ENCODE measurements at regions not wholly inside any gene's neighbourhood (a gene's known extent, or its start where the extent isn't known, plus 50 kb on each side); places are given as distances from the start of the nearest gene placed in this dataset.
A peak's percentile ranks its signal among the peaks of the same experiment; 100 is the strongest.
"Not testable (repeated sequence)": the region's sequence is repeated elsewhere in the genome, so short reads cannot be mapped to it uniquely, and the experiment has no call there.

- no peak for DNase-seq (ENCODE audit: low spot score)
These were observed 107.4 kb upstream of the FOXB1 start for GRCh38 chr15:59896663-59897074.

- DNase-seq (ENCODE audit: low spot score): no peak
These were observed 109.3 kb upstream of the FOXB1 start for GRCh38 chr15:59894835-59895234.

GRCh38 chr15:59892985-59893384, 111.1 kb upstream of the FOXB1 start:
- no peak for DNase-seq (ENCODE audit: low spot score)

GRCh38 chr15:59887870-59888269, 116.2 kb upstream of the FOXB1 start:
- not testable (repeated sequence) for DNase-seq (ENCODE audit: low spot score)

GRCh38 chr15:59887211-59887610, 116.9 kb upstream of the FOXB1 start:
- DNase-seq (ENCODE audit: low spot score): no peak

GRCh38 chr15:59886441-59886840, 117.7 kb upstream of the FOXB1 start:
- no peak for DNase-seq (ENCODE audit: low spot score)

GRCh38 chr15:59885832-59886231, 118.3 kb upstream of the FOXB1 start:
- DNase-seq (ENCODE audit: low spot score): peak; percentile 4

GRCh38 chr15:59879506-59880265, 124.4 kb upstream of the FOXB1 start:
- peak; percentile 50 for DNase-seq (ENCODE audit: low spot score)

GRCh38 chr15:59876140-59876539, 128.0 kb upstream of the FOXB1 start:
- no peak for DNase-seq (ENCODE audit: low spot score)

- DNase-seq (ENCODE audit: low spot score): no peak
These were observed 130.4 kb upstream of the FOXB1 start for GRCh38 chr15:59873644-59874272.

GRCh38 chr15:59867086-59867855, 136.8 kb upstream of the FOXB1 start:
- no peak for DNase-seq (ENCODE audit: low spot score)

GRCh38 chr15:59866642-59867041, 137.5 kb upstream of the FOXB1 start:
- no peak for DNase-seq (ENCODE audit: low spot score)

- DNase-seq (ENCODE audit: low spot score): no peak
These were observed 141.6 kb upstream of the FOXB1 start for GRCh38 chr15:59862191-59863155.

- DNase-seq (ENCODE audit: low spot score): no peak
These were observed 156.1 kb upstream of the FOXB1 start for GRCh38 chr15:59847968-59848367.

GRCh38 chr15:59845942-59846499, 156.9 kb upstream of the BNIP2 start:
- DNase-seq (ENCODE audit: low spot score): no peak

- no peak for DNase-seq (ENCODE audit: low spot score)
These were observed 154.5 kb upstream of the BNIP2 start for GRCh38 chr15:59843609-59844008.

GRCh38 chr15:59841036-59841435, 151.9 kb upstream of the BNIP2 start:
- no peak for DNase-seq (ENCODE audit: low spot score)

GRCh38 chr15:59839906-59840305, 150.8 kb upstream of the BNIP2 start:
- no peak for DNase-seq (ENCODE audit: low spot score)

GRCh38 chr15:59838900-59839299, 149.8 kb upstream of the BNIP2 start:
- no peak for DNase-seq (ENCODE audit: low spot score)

GRCh38 chr15:59835776-59836175, 146.7 kb upstream of the BNIP2 start:
- DNase-seq (ENCODE audit: low spot score): no peak

GRCh38 chr15:59834528-59834927, 145.4 kb upstream of the BNIP2 start:
- DNase-seq (ENCODE audit: low spot score): no peak

Data from kidney tubule cell (primary cell).